ENCODE measurements at regions not wholly inside any gene's neighbourhood (a gene's known extent, or its start where the extent isn't known, plus 50 kb on each side); places are given as distances from the start of the nearest gene placed in this dataset.

GRCh38 chr1:219467524-219467923 lies 145.4 kb downstream of the ZC3H11B start:
- Mint-ChIP-seq H3K4me3 (no peak overlapping the region), H3K9me3 (no peaks in the 10 kb centered on the region), H3K27ac (no peak overlapping the region), H3K27me3 (ENCODE audit: low read depth) (no peaks in the 10 kb centered on the region), H3K4me1 (no peaks in the 10 kb centered on the region), H3K36me3 (no peaks in the 10 kb centered on the region)
- CTCF ChIA-PET: no interaction called here
- TF ChIP-seq RELA (CRISPR knock-in tag; IDR thresholded peaks at IDR 0.05; ENCODE audit: borderline replicate concordance): no peak
- TF ChIP-seq CDX4 (CRISPR knock-in tag; IDR thresholded peaks at IDR 0.05; ENCODE audit: borderline replicate concordance): no peak
- no peak for TF ChIP-seq IRF2 (CRISPR knock-in tag; IDR thresholded peaks at IDR 0.05; ENCODE audit: borderline replicate concordance, low read depth)
- TF ChIP-seq MLX (CRISPR knock-in tag; IDR thresholded peaks at IDR 0.05): no peak
- TF ChIP-seq AR (CRISPR knock-in tag; IDR thresholded peaks at IDR 0.05): no peak
- no peak for TF ChIP-seq USF1 (CRISPR knock-in tag; IDR thresholded peaks at IDR 0.05)
- no peak for TF ChIP-seq CREB1 (CRISPR knock-in tag; IDR thresholded peaks at IDR 0.05)
- no peak for TF ChIP-seq ZNF281 (CRISPR knock-in tag; IDR thresholded peaks at IDR 0.05)
- no peak for TF ChIP-seq NR3C1 (CRISPR knock-in tag; conservative IDR thresholded peaks at IDR 0.05; ENCODE audit: low read depth)
- TF ChIP-seq ZNF396 (CRISPR knock-in tag; IDR thresholded peaks at IDR 0.05; ENCODE audit: borderline replicate concordance): no peak
- no peak for TF ChIP-seq ELF4 (CRISPR knock-in tag; IDR thresholded peaks at IDR 0.05; ENCODE audit: low read depth)
- no peak for TF ChIP-seq PRRX2 (CRISPR knock-in tag; IDR thresholded peaks at IDR 0.05)
- TF ChIP-seq NR1H2 (CRISPR knock-in tag; IDR thresholded peaks at IDR 0.05): no peak
- TF ChIP-seq NFYB (CRISPR knock-in tag; conservative IDR thresholded peaks at IDR 0.05; ENCODE audit: low read depth): no peak
- DNase-seq (ENCODE audit: low spot score): no peak
- POLR2A ChIA-PET: no interaction called here
- no peak for ATAC-seq

GRCh38 chr1:219466766-219467165 lies 146.1 kb downstream of the ZC3H11B start:
- Mint-ChIP-seq H3K4me1 (no peaks in the 10 kb centered on the region), H3K4me3 (no peak overlapping the region), H3K27me3 (ENCODE audit: low read depth) (no peaks in the 10 kb centered on the region), H3K27ac (no peak overlapping the region), H3K9me3 (no peaks in the 10 kb centered on the region), H3K36me3 (no peaks in the 10 kb centered on the region)
- ChIA-PET CTCF (no interaction called here), POLR2A (no interaction called here)
- DNase-seq (ENCODE audit: low spot score) (no peak), ATAC-seq (no peak)
- TF ChIP-seq ZNF263 (CRISPR knock-in tag; IDR thresholded peaks at IDR 0.05; ENCODE audit: low read depth) (no peak), ZBTB43 (CRISPR knock-in tag; IDR thresholded peaks at IDR 0.05) (no peak), MLX (CRISPR knock-in tag; IDR thresholded peaks at IDR 0.05) (no peak), MXD4 (CRISPR knock-in tag; IDR thresholded peaks at IDR 0.05; ENCODE audit: borderline replicate concordance) (no peak), CBFB (CRISPR knock-in tag; IDR thresholded peaks at IDR 0.05; ENCODE audit: low read depth) (no peak), FOXJ3 (CRISPR knock-in tag; IDR thresholded peaks at IDR 0.05; ENCODE audit: borderline replicate concordance) (no peak), ETV6 (CRISPR knock-in tag; IDR thresholded peaks at IDR 0.05) (no peak), ZMAT4 (CRISPR knock-in tag; IDR thresholded peaks at IDR 0.05) (no peak), ZNF671 (CRISPR knock-in tag; IDR thresholded peaks at IDR 0.05) (no peak), E2F4 (CRISPR knock-in tag; IDR thresholded peaks at IDR 0.05; ENCODE audit: borderline replicate concordance, low read depth) (no peak), OVOL2 (CRISPR knock-in tag; IDR thresholded peaks at IDR 0.05; ENCODE audit: borderline replicate concordance) (no peak), ZNF416 (CRISPR knock-in tag; IDR thresholded peaks at IDR 0.05) (no peak)
